CD4-positive, alpha-beta T cell (primary cell): ENCODE measurements at regions not wholly inside any gene's neighbourhood (a gene's known extent, or its start where the extent isn't known, plus 50 kb on each side); places are given as distances from the start of the nearest gene placed in this dataset.

Experiments used
- ATAC-seq: fragments of 200-7000 bp; cut with Tn5 transposase; one replicate; pipeline ENCODE4 v1.10.0; 2022; ENCODE audit warnings: mild to moderate bottlenecking; ENCODE audit not compliant: poor library complexity
- CTCF ChIA-PET: fragments of 350-600 bp; sonication (Branson Sonifier 250); formaldehyde crosslinking; loops from one replicate; lab custom pipeline; 2021; ENCODE audit warnings: antibody characterized with exemption, inconsistent platforms; lab: Charles Lee
- POLR2A ChIA-PET: fragments of 350-600 bp; sonication (Branson Sonifier 250); formaldehyde crosslinking; loops from one replicate; lab custom pipeline; 2021; ENCODE audit warnings: antibody characterized with exemption, inconsistent platforms; lab: Charles Lee
- DNase-seq, 14 experiments: peaks; one replicate each; pipeline ENCODE4 v3.0.0-alpha.2; 2013 to 2020; ENCODE audit warnings: mixed read lengths in 2 of 14
- H3K27ac ChIP-seq, 2 donors: one replicate each; pipeline versions ENCODE4 v1.5.1 to v1.7.0; 2013; ENCODE audit warnings: low read length in 2 of 2, low read depth in 1 of 2, mild to moderate bottlenecking in 1 of 2
- H3K27me3 ChIP-seq, 2 experiments: 1 replicate in 1 of 2; 2 replicates in 1 of 2; pipeline versions ENCODE4 v1.6.1 to v1.7.0; 2013; ENCODE audit warnings: low read length in 2 of 2, control low read depth in 1 of 2, mild to moderate bottlenecking in 1 of 2, moderate library complexity in 1 of 2; ENCODE audit not compliant: insufficient read depth in 2 of 2, control insufficient read depth in 1 of 2
- H3K36me3 ChIP-seq: one replicate; pipeline ENCODE4 v1.6.1; 2013; ENCODE audit warnings: low read length, control low read depth; ENCODE audit not compliant: insufficient read depth
- H3K4me1 ChIP-seq: one replicate; pipeline ENCODE4 v1.6.1; 2013; ENCODE audit warnings: low read length, control low read depth; ENCODE audit not compliant: insufficient read depth
- H3K4me3 ChIP-seq: one replicate; pipeline ENCODE4 v1.5.1; 2013; ENCODE audit warnings: mild to moderate bottlenecking, low read length, moderate library complexity
- H3K9me3 ChIP-seq, 2 experiments: 1 replicate in 1 of 2; 2 replicates in 1 of 2; pipeline versions ENCODE4 v1.6.1 to v1.7.0; 2013; ENCODE audit warnings: low read length in 2 of 2, mild to moderate bottlenecking in 2 of 2, control low read depth in 1 of 2, moderate library complexity in 1 of 2; ENCODE audit not compliant: control insufficient read depth in 1 of 2, insufficient read depth in 1 of 2
- H3K27ac Mint-ChIP-seq: one replicate; pipeline ENCODE4 v1.8.0; 2020; ENCODE audit warnings: mixed read lengths
- H3K27me3 Mint-ChIP-seq: one replicate; pipeline ENCODE4 v1.8.0; 2021; ENCODE audit warnings: mixed read lengths
- H3K36me3 Mint-ChIP-seq: one replicate; pipeline ENCODE4 v1.8.0; 2021; ENCODE audit warnings: low read depth, mixed read lengths
- H3K4me1 Mint-ChIP-seq: one replicate; pipeline ENCODE4 v1.8.0; 2021; ENCODE audit warnings: low read depth, mixed read lengths
- H3K4me3 Mint-ChIP-seq: one replicate; pipeline ENCODE4 v1.8.0; 2020; ENCODE audit warnings: mild to moderate bottlenecking, mixed read lengths
- H3K9me3 Mint-ChIP-seq: one replicate; pipeline ENCODE4 v1.8.0; 2020; ENCODE audit warnings: mixed read lengths
- CTCF ChIP-seq: fragments of 200-600 bp; IDR thresholded peaks from one replicate; pipeline ENCODE4 v1.8.0; 2022; ENCODE audit warnings: antibody characterized with exemption, mild to moderate bottlenecking
- intact Hi-C, 2 experiments: fragments of 100-400 bp; cut with DNase I in 1 of 2; cut with micrococcal nuclease in 1 of 2; formaldehyde crosslinking; loops; one replicate each; pipeline versions ENCODE4 v1.15.1 to v1.9.0; 2023 to 2025; cut with DNase I, micrococcal nuclease

- Histone ChIP-seq H3K27me3 (peaks cover 0 to 7% of the 10 kb centered on the region in 2 experiments), H3K27ac (no peak overlapping the region), H3K4me1 (no peaks in the 10 kb centered on the region), H3K4me3 (no peak overlapping the region), H3K9me3 (no peaks in the 10 kb centered on the region), H3K36me3 (no peaks in the 10 kb centered on the region)
- peaks cover 51% of the 10 kb centered on the region for H3K27me3 Mint-ChIP-seq
- H3K4me3 Mint-ChIP-seq = no peak overlapping the region
- intact Hi-C loops = no loop called here
- no peaks in the 10 kb centered on the region for H3K4me1 Mint-ChIP-seq
- TF ChIP-seq CTCF = no peak
- no peak overlapping the region for H3K27ac Mint-ChIP-seq
- POLR2A ChIA-PET = no interaction called here
- ATAC-seq (no peak), DNase-seq (no peak)
- CTCF ChIA-PET = interaction anchor here (0.7 kb wide), 1 partner anchor 12 kb away, joined by 3 read pairs; no protein-coding TSS in a partner anchor
- no peaks in the 10 kb centered on the region for H3K36me3 Mint-ChIP-seq
- H3K9me3 Mint-ChIP-seq = no peaks in the 10 kb centered on the region
These were observed 52.3 kb upstream of the APC start for GRCh38 chr5:112685386-112685785.

GRCh38 chr5:112685931-112686330 is 51.8 kb upstream of the APC start:
- ATAC-seq = no peak
- no peaks in the 10 kb centered on the region for H3K9me3 ChIP-seq

GRCh38 chr5:112686675-112687074 is 51.0 kb upstream of the APC start:
- ChIA-PET POLR2A (no interaction called here), CTCF (no interaction called here)
- H3K36me3 Mint-ChIP-seq = no peaks in the 10 kb centered on the region
- no peak overlapping the region for H3K4me3 ChIP-seq
- H3K27me3 Mint-ChIP-seq = peaks cover 48% of the 10 kb centered on the region
- no peak for DNase-seq
- ATAC-seq = no peak
- intact Hi-C loops = no loop called here
- H3K27ac ChIP-seq = no peak overlapping the region
- H3K4me1 ChIP-seq = no peaks in the 10 kb centered on the region
- no peaks in the 10 kb centered on the region for H3K4me1 Mint-ChIP-seq
- no peak overlapping the region for H3K27ac Mint-ChIP-seq
- no peaks in the 10 kb centered on the region for H3K9me3 ChIP-seq
- TF ChIP-seq CTCF = no peak
- H3K27me3 ChIP-seq = peaks cover 0 to 10% of the 10 kb centered on the region in 2 experiments
- H3K36me3 ChIP-seq = no peaks in the 10 kb centered on the region
- H3K9me3 Mint-ChIP-seq = no peaks in the 10 kb centered on the region
- H3K4me3 Mint-ChIP-seq = no peak overlapping the region

More at GRCh38 chr5:112685931-112686330, 51.8 kb upstream of the APC start:
- no peaks in the 10 kb centered on the region for H3K36me3 Mint-ChIP-seq
- H3K4me3 Mint-ChIP-seq = no peak overlapping the region
- H3K4me3 ChIP-seq = no peak overlapping the region
- H3K27ac ChIP-seq = no peak overlapping the region
- H3K9me3 Mint-ChIP-seq = no peaks in the 10 kb centered on the region
- no peaks in the 10 kb centered on the region for H3K36me3 ChIP-seq
- no peak overlapping the region for H3K27ac Mint-ChIP-seq
- no peak for DNase-seq
- intact Hi-C loops = no loop called here
- no peaks in the 10 kb centered on the region for H3K4me1 ChIP-seq
- POLR2A ChIA-PET = no interaction called here
- no peak for TF ChIP-seq CTCF
- no peaks in the 10 kb centered on the region for H3K4me1 Mint-ChIP-seq
- peaks cover 48% of the 10 kb centered on the region for H3K27me3 Mint-ChIP-seq
- CTCF ChIA-PET = interaction anchor here (0.7 kb wide), 1 partner anchor 11 kb away, joined by 3 read pairs; no protein-coding TSS in a partner anchor
- H3K27me3 ChIP-seq = peaks cover 0 to 9% of the 10 kb centered on the region in 2 experiments
